WTC11 (cell line): ENCODE measurements at regions not wholly inside any gene's neighbourhood (a gene's known extent, or its start where the extent isn't known, plus 50 kb on each side); places are given as distances from the start of the nearest gene placed in this dataset.

Experiments
- ATF6 ChIP-seq: sonication (generic); formaldehyde crosslinking; IDR thresholded peaks from 2 replicates; pipeline ENCODE4 v1.8.1; 2023; ENCODE audit warnings: mild to moderate bottlenecking, missing genetic modification reagents
- CBFB ChIP-seq: sonication (generic); formaldehyde crosslinking; IDR thresholded peaks from 2 replicates; pipeline ENCODE4 v1.8.1; 2022; ENCODE audit warnings: mild to moderate bottlenecking, low read depth, missing genetic modification reagents
- CTCF ChIP-seq: fragments of 200-600 bp; IDR thresholded peaks from 2 replicates; pipeline ENCODE4 v1.8.0; 2022; ENCODE audit warnings: antibody characterized with exemption
- IRF1 ChIP-seq: sonication (generic); formaldehyde crosslinking; IDR thresholded peaks from 2 replicates; pipeline ENCODE4 v1.8.0; 2023; ENCODE audit warnings: missing genetic modification reagents
- MAX ChIP-seq: sonication (generic); formaldehyde crosslinking; IDR thresholded peaks from 2 replicates; pipeline ENCODE4 v1.8.0; 2022; ENCODE audit warnings: mild to moderate bottlenecking, missing genetic modification reagents
- NFYB ChIP-seq: sonication (generic); formaldehyde crosslinking; conservative IDR thresholded peaks from 2 replicates; pipeline ENCODE4 v1.8.0; 2022; ENCODE audit warnings: low read depth, missing genetic modification reagents
- NR2C2 ChIP-seq: sonication (generic); formaldehyde crosslinking; IDR thresholded peaks from 2 replicates; pipeline ENCODE4 v1.8.0; 2022; ENCODE audit warnings: mild to moderate bottlenecking, missing genetic modification reagents
- SP1 ChIP-seq: sonication (generic); formaldehyde crosslinking; conservative IDR thresholded peaks from 2 replicates; pipeline ENCODE4 v1.8.1; 2022; ENCODE audit warnings: missing genetic modification reagents
- TEAD4 ChIP-seq: sonication (generic); formaldehyde crosslinking; IDR thresholded peaks from 2 replicates; pipeline ENCODE4 v1.8.0; 2022; ENCODE audit warnings: mild to moderate bottlenecking, missing genetic modification reagents
- ZBTB21 ChIP-seq: sonication (generic); formaldehyde crosslinking; IDR thresholded peaks from 2 replicates; pipeline ENCODE4 v1.8.1; 2023; ENCODE audit warnings: mild to moderate bottlenecking, missing genetic modification reagents, borderline replicate concordance
- ZNF423 ChIP-seq: fragments of 250-450 bp; sonication (Bioruptor Pico); IDR thresholded peaks from 2 replicates; pipeline ENCODE4 v2.1.2; 2022; ENCODE audit warnings: mild to moderate bottlenecking, moderate library complexity
- ZNF671 ChIP-seq: fragments of 250-450 bp; sonication (Bioruptor Pico); IDR thresholded peaks from 2 replicates; pipeline ENCODE4 v1.8.0; 2021; ENCODE audit warnings: mild to moderate bottlenecking

- TF ChIP-seq ZNF423 = no peak
- no peak for TF ChIP-seq ZNF671 (CRISPR knock-in tag)
- no peak for TF ChIP-seq CTCF
- TF ChIP-seq MAX (CRISPR knock-in tag) = no peak
- no peak for TF ChIP-seq IRF1 (CRISPR knock-in tag)
- TF ChIP-seq NFYB (CRISPR knock-in tag) = no peak
- TF ChIP-seq NR2C2 (CRISPR knock-in tag) = no peak
- no peak for TF ChIP-seq ZBTB21
- no peak for TF ChIP-seq ATF6 (CRISPR knock-in tag)
- TF ChIP-seq TEAD4 (CRISPR knock-in tag) = no peak
- no peak for TF ChIP-seq SP1 (CRISPR knock-in tag)
- TF ChIP-seq CBFB (CRISPR knock-in tag) = no peak
These were observed 210.6 kb upstream of the GADL1 start for GRCh38 chr3:31105011-31105410.
